BLaER1 treated with 17β-estradiol and CSF1 and Interleukin-3, amounts not matched to agents 10 nM and 100 nM (cell line): ENCODE measurements at regions not wholly inside any gene's neighbourhood (a gene's known extent, or its start where the extent isn't known, plus 50 kb on each side); places are given as distances from the start of the nearest gene placed in this dataset.

ENCODE experiments used
- H3K27ac ChIP-seq, 11 experiments: shearing (Covaris generic); formaldehyde crosslinking; 2 replicates each; pipeline ENCODE4 v1.8.1; 2022
- H3K27me3 ChIP-seq, 11 experiments: shearing (Covaris generic); formaldehyde crosslinking; 2 replicates each; pipeline ENCODE4 v1.8.1; 2022
- H3K36me3 ChIP-seq, 11 experiments: shearing (Covaris generic); formaldehyde crosslinking; 2 replicates each; pipeline ENCODE4 v1.8.1; 2022
- H3K4me1 ChIP-seq, 10 experiments: shearing (Covaris generic); formaldehyde crosslinking; 2 replicates each; pipeline ENCODE4 v1.8.1; 2022
- H3K4me2 ChIP-seq, 11 experiments: shearing (Covaris generic); formaldehyde crosslinking; 2 replicates each; pipeline ENCODE4 v1.8.1; 2022
- H3K4me3 ChIP-seq, 10 experiments: shearing (Covaris generic); formaldehyde crosslinking; 2 replicates each; pipeline ENCODE4 v1.8.1; 2022
- H3K9ac ChIP-seq, 11 experiments: shearing (Covaris generic); formaldehyde crosslinking; 2 replicates each; pipeline ENCODE4 v1.8.1; 2022
- H3K9me3 ChIP-seq, 11 experiments: shearing (Covaris generic); formaldehyde crosslinking; replicated peaks in 1 of 11; 2 replicates each; pipeline ENCODE4 v1.8.1; 2022
- H4K20me1 ChIP-seq, 11 experiments: shearing (Covaris generic); formaldehyde crosslinking; 2 replicates each; pipeline ENCODE4 v1.8.1; 2022
- Cebpa-rat ChIP-seq, 11 experiments: shearing (Covaris generic); IDR thresholded peaks; 2 replicates each; pipeline ENCODE4 v1.8.1; 2022

- Histone ChIP-seq H3K4me2 (no peak overlapping the region), H4K20me1 (no peaks in the 10 kb centered on the region), H3K9me3 (no peaks in the 10 kb centered on the region), H3K4me1 (peaks cover 0 to 4% (median 2%) of the 10 kb centered on the region in 10 experiments; a peak in 12 of 20 replicates), H3K27me3 (no peaks in the 10 kb centered on the region), H3K4me3 (no peak overlapping the region), H3K36me3 (no peaks in the 10 kb centered on the region), H3K27ac (no peak overlapping the region), H3K9ac (no peak overlapping the region)
- no peak for TF ChIP-seq Cebpa-rat (IDR thresholded peaks at IDR 0.05)
These were observed 492.4 kb upstream of the CDH4 start for GRCh38 chr20:60759651-60760050.

GRCh38 chr20:60760256-60761000 is 491.6 kb upstream of the CDH4 start:
- H3K36me3 ChIP-seq: no peaks in the 10 kb centered on the region
- H3K9me3 ChIP-seq: no peaks in the 10 kb centered on the region
- no peaks in the 10 kb centered on the region for H3K27me3 ChIP-seq
- no peak overlapping the region for H3K4me2 ChIP-seq
- no peak overlapping the region for H3K9ac ChIP-seq
- TF ChIP-seq Cebpa-rat (IDR thresholded peaks at IDR 0.05): no peak
- H3K27ac ChIP-seq: no peak overlapping the region
- H3K4me3 ChIP-seq: no peak overlapping the region
- peaks cover 0 to 9% (median 6%) of the 10 kb centered on the region in 10 experiments; a peak in 12 of 20 replicates for H3K4me1 ChIP-seq
- no peaks in the 10 kb centered on the region for H4K20me1 ChIP-seq

- Histone ChIP-seq H3K9ac (no peak overlapping the region), H3K36me3 (no peaks in the 10 kb centered on the region), H3K9me3 (no peaks in the 10 kb centered on the region), H3K4me1 (peaks cover 0 to 9% (median 6%) of the 10 kb centered on the region in 10 experiments; a peak in 12 of 20 replicates), H3K27ac (no peak overlapping the region), H3K4me3 (no peak overlapping the region), H3K4me2 (no peak overlapping the region), H3K27me3 (no peaks in the 10 kb centered on the region), H4K20me1 (no peaks in the 10 kb centered on the region)
- no peak for TF ChIP-seq Cebpa-rat (IDR thresholded peaks at IDR 0.05)
These were observed 491.0 kb upstream of the CDH4 start for GRCh38 chr20:60761056-60761455.

- TF ChIP-seq Cebpa-rat (IDR thresholded peaks at IDR 0.05): no peak
- Histone ChIP-seq H3K9ac (no peak overlapping the region), H3K36me3 (no peaks in the 10 kb centered on the region), H3K4me1 (peaks cover 0 to 9% (median 6%) of the 10 kb centered on the region in 10 experiments; a peak in 12 of 20 replicates), H3K4me3 (no peak overlapping the region), H4K20me1 (no peaks in the 10 kb centered on the region), H3K27me3 (no peaks in the 10 kb centered on the region), H3K27ac (no peak overlapping the region), H3K9me3 (no peaks in the 10 kb centered on the region), H3K4me2 (no peak overlapping the region)
These were observed 489.7 kb upstream of the CDH4 start for GRCh38 chr20:60762386-60762785.

- no peak for TF ChIP-seq Cebpa-rat (IDR thresholded peaks at IDR 0.05)
- H3K9me3 ChIP-seq: no peaks in the 10 kb centered on the region
- H3K4me3 ChIP-seq: no peak overlapping the region
- H4K20me1 ChIP-seq: no peaks in the 10 kb centered on the region
- peaks cover 0 to 9% (median 6%) of the 10 kb centered on the region in 10 experiments; a peak in 12 of 20 replicates for H3K4me1 ChIP-seq
- H3K27ac ChIP-seq: no peak overlapping the region
- H3K27me3 ChIP-seq: no peaks in the 10 kb centered on the region
- H3K9ac ChIP-seq: no peak overlapping the region
- H3K36me3 ChIP-seq: no peaks in the 10 kb centered on the region
- H3K4me2 ChIP-seq: peak overlapping the region in 8 of 11 experiments; percentile 3 to 49 (median 22); a peak in 6 of 22 replicates
These were observed 487.7 kb upstream of the CDH4 start for GRCh38 chr20:60764328-60764727.

- H3K9ac ChIP-seq: no peak overlapping the region
- no peaks in the 10 kb centered on the region for H3K27me3 ChIP-seq
- no peak for TF ChIP-seq Cebpa-rat (IDR thresholded peaks at IDR 0.05)
- H3K4me2 ChIP-seq: peak overlapping the region; percentile 3 to 49 (median 22); a peak in 12 of 22 replicates
- H3K9me3 ChIP-seq: no peaks in the 10 kb centered on the region
- no peak overlapping the region for H3K4me3 ChIP-seq
- H3K27ac ChIP-seq: no peak overlapping the region
- no peaks in the 10 kb centered on the region for H4K20me1 ChIP-seq
- H3K4me1 ChIP-seq: peaks cover 0 to 9% (median 6%) of the 10 kb centered on the region in 10 experiments; a peak in 12 of 20 replicates
- no peaks in the 10 kb centered on the region for H3K36me3 ChIP-seq
These were observed 487.3 kb upstream of the CDH4 start for GRCh38 chr20:60764771-60765170.

GRCh38 chr20:60765821-60766403 is 486.1 kb upstream of the CDH4 start:
- Histone ChIP-seq H4K20me1 (no peaks in the 10 kb centered on the region), H3K4me2 (no peak overlapping the region), H3K9ac (no peak overlapping the region), H3K36me3 (no peaks in the 10 kb centered on the region), H3K9me3 (no peaks in the 10 kb centered on the region), H3K4me1 (peaks cover 0 to 9% (median 6%) of the 10 kb centered on the region in 10 experiments; a peak in 12 of 20 replicates), H3K27me3 (no peaks in the 10 kb centered on the region), H3K4me3 (no peak overlapping the region), H3K27ac (no peak overlapping the region)
- TF ChIP-seq Cebpa-rat (IDR thresholded peaks at IDR 0.05): no peak

- no peak overlapping the region for H3K9ac ChIP-seq
- H3K4me1 ChIP-seq: peaks cover 0 to 9% (median 6%) of the 10 kb centered on the region in 10 experiments; a peak in 12 of 20 replicates
- H3K4me2 ChIP-seq: no peak overlapping the region
- H3K4me3 ChIP-seq: no peak overlapping the region
- H3K36me3 ChIP-seq: no peaks in the 10 kb centered on the region
- H3K9me3 ChIP-seq: no peaks in the 10 kb centered on the region
- TF ChIP-seq Cebpa-rat (IDR thresholded peaks at IDR 0.05): no peak
- no peaks in the 10 kb centered on the region for H3K27me3 ChIP-seq
- no peaks in the 10 kb centered on the region for H4K20me1 ChIP-seq
- H3K27ac ChIP-seq: no peak overlapping the region
These were observed 483.8 kb upstream of the CDH4 start for GRCh38 chr20:60768216-60768615.

- no peak overlapping the region for H3K4me2 ChIP-seq
- H4K20me1 ChIP-seq: no peaks in the 10 kb centered on the region
- H3K9me3 ChIP-seq: peaks cover 0 to 10% (median 8%) of the 10 kb centered on the region in 11 experiments; a peak in 13 of 22 replicates
- H3K27ac ChIP-seq: no peak overlapping the region
- H3K36me3 ChIP-seq: no peaks in the 10 kb centered on the region
- H3K4me1 ChIP-seq: peaks cover 0 to 22% (median 17%) of the 10 kb centered on the region in 10 experiments; a peak in 13 of 20 replicates
- no peak overlapping the region for H3K9ac ChIP-seq
- H3K27me3 ChIP-seq: no peaks in the 10 kb centered on the region
- no peak overlapping the region for H3K4me3 ChIP-seq
- no peak for TF ChIP-seq Cebpa-rat (IDR thresholded peaks at IDR 0.05)
These were observed 471.6 kb upstream of the CDH4 start for GRCh38 chr20:60780388-60781025.
